Retinal pigment epithelial cell (primary cell): ENCODE measurements at regions not wholly inside any gene's neighbourhood (a gene's known extent, or its start where the extent isn't known, plus 50 kb on each side); places are given as distances from the start of the nearest gene placed in this dataset.

Experiments used
- DNase-seq: peaks from one replicate; pipeline ENCODE4 v3.0.0-alpha.2; 2010; ENCODE audit warnings: low read depth
- H3K4me3 ChIP-seq: 2 replicates; pipeline ENCODE4 v1.5.1; 2011; ENCODE audit warnings: mild to moderate bottlenecking, low read length, control low read depth, moderate library complexity
- CTCF ChIP-seq: conservative IDR thresholded peaks from 2 replicates; pipeline ENCODE4 v1.5.1; 2011; ENCODE audit warnings: low read depth, low read length, control low read depth, inconsistent platforms

GRCh38 chr10:121313119-121313875 is 284.9 kb downstream of the FGFR2 start:
- no peak overlapping the region for H3K4me3 ChIP-seq
- TF ChIP-seq CTCF, result no peak
- no peak for DNase-seq

DNA sequence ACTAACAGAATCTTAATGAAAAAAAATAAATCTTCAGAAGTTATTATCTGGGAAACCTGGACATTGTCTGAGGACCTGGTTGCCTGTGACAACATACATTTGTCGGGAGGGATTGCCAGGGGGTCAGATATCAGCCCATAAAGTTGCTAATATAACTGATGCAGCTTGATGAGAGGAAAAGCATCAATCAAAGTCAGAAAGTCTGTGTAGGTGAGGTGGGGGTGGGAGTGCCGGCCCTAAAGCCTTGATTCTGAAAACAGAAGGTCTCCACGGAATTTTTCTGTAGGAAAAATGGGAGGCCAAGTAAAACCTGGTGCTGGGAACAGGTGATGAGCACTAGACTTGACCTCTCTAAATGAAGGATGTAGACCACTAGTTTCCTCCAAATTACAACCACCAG is 281.8 kb downstream of the FGFR2 start:
- H3K4me3 ChIP-seq, result no peak overlapping the region
- DNase-seq, result no peak
- no peak for TF ChIP-seq CTCF

DNA sequence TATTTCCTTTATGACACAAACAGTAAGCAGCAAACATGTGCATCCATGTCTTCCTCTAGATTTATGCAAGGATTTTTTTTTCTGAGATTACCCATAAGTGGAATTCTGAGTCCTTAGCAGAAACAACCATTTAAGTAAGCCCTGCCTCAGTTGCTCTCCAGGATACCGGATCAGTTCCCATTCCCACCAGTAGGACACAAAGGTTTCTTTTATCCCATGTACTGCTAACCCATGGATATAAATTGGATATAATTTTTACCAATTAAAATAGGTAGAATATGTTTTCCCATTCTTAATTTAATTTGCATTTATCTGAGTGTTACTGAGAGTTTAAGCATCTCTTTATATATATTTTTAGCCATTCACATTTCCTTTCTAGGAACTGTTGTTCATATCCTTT is 280.9 kb downstream of the FGFR2 start:
- no peak for DNase-seq
- peak; percentile 9 for TF ChIP-seq CTCF
- H3K4me3 ChIP-seq, result no peak overlapping the region

DNA sequence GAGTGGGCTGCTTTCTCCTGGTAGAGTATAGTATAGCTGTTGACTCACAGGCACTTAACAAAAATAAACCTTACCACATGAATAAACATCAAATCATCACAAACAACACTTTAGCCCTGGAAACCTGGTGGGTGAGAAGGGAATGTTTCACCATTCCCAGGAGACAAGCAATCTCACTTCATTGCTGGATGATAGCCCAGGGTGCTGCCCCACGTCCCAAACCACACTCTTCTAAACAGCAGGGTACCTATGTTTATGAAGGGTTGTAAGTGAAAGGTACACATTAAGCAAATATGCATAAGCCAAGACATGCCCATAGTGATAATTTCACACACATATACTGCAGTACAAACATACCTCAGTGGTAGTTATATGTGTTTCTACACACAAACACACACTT is 276.2 kb downstream of the FGFR2 start:
- TF ChIP-seq CTCF, result no peak
- no peak overlapping the region for H3K4me3 ChIP-seq
- no peak for DNase-seq

DNA sequence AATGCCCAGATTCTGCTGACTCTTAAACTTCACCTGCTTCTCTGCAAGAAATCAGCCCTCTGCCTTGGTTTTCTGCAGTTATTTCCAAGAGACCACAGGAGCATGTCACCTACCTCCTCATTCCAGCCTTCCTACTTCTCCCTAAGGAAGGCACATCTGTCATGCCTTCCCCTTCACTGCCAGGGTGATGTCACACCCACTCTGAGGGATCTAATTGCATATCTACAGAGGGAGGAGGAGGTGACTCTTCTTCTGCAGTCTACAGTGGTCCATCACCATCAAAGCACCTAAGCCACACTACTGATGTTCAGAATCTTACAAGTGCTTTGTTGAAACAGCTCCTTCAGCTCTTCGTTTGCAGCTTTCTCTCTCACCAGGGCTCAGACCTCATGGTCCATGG is 275.5 kb downstream of the FGFR2 start:
- no peak overlapping the region for H3K4me3 ChIP-seq
- TF ChIP-seq CTCF, result no peak
- DNase-seq, result no peak

GRCh38 chr10:121323443-121323842 is 274.8 kb downstream of the FGFR2 start:
- DNase-seq, result no peak
- no peak for TF ChIP-seq CTCF
- H3K4me3 ChIP-seq, result no peak overlapping the region

DNA sequence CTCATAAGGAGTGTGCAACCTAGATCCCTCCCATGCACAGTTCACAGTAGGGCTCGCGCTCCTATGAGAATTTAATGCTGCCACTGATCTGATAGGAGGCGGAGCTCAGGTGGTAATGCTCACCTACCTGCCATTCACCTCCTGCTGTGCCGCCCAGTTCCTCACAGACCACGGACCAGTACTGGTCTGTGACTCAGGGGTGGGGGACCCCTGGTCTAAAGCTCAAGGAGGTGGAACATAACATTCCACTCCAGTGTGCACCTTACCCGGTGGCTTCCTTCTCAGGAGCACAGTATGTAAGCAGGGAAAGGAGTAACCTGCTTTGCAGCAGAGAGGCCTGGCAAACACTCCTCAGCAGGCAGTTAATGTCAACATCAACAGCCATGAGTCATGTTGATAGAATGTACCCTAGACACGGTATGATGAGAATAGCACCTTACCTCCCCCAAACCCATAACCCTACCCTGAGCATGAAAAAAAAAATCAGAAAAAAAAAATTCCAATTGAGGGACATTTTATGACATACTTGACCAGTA is 273.5 kb downstream of the FGFR2 start:
- TF ChIP-seq CTCF, result no peak
- no peak for DNase-seq
- H3K4me3 ChIP-seq, result no peak overlapping the region
